IPS DF 19.7 (cell line): ENCODE measurements at regions not wholly inside any gene's neighbourhood (a gene's known extent, or its start where the extent isn't known, plus 50 kb on each side); places are given as distances from the start of the nearest gene placed in this dataset.
"Not testable (repeated sequence)": the region's sequence is repeated elsewhere in the genome, so short reads cannot be mapped to it uniquely, and the experiment has no call there.

ENCODE experiments used
- DNase-seq: peaks from one replicate; pipeline ENCODE4 v3.0.0-alpha.2; 2013; ENCODE audit warnings: low read depth, low spot score

DNA sequence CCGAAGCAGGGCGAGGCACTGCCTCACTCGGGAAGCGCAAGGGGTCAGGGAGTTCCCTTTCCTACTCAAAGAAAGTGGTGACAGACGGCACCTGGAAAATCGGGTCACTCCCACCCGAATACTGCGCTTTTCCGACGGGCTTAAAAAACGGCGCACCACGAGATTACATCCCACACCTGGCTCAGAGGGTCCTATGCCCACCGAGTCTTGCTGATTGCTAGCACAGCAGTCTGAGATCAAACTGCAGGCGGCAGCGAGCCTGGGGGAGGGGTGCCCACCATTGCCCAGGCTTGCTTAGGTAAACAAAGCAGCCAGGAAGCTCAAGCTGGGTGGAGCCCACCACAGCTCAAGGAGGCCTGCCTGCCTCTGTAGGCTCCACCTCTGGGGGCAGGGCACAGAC, 549.4 kb downstream of the KIF20B start:
- DNase-seq = not testable (repeated sequence)

DNA sequence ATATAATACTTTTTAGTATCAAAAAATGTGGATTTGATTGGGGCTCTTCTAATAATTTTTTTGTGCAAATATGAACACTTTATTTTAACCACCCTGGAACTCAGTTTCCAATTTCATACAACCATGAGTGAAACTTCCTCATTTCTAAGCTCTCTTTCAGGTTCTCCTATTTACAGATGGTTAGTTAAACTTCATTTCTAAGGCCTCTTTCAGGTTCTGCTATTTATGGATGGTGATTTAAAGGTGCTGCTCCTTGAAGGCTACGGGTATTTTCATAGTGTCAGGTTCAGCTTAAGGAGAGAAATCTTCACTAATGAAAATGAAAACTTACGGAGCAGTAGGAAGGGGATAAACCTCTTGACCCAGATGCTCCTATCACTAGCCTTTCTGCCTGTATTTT, 568.3 kb downstream of the KIF20B start:
- DNase-seq = no peak

DNA sequence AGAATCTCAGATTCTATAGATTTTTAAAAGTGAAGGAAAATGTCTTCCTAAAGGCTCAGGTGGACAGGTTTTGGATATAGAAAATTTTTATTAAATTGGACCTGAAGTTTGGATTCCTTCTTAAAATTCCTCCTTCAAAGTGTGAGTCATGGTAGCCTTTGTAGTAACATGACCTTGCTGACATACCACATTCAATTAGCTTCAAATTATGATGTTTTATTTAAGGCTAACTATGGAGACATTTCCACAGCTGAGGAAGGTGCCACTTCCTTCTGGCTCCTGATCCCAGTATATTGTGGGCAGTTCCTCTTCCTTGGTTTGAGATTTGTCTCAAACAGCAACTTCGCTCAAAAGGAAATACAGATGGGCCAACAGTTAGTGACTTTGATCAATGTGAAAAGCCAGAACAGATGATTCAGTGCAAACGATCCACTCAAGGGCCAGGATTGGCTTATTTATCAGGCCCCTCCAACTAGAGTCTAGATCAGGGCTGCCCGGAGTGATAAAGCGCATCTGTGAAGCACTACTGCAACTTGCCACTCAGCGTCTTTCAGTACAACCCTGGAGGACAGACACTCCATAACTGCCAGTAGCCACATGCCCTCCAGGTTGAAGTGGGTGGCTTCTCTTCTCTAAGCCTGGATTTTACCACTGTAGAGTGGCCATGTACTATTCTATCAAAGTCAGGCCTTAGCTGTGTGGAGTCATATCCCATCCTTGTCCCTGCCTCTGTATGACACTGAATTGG, 573.5 kb downstream of the KIF20B start:
- no peak for DNase-seq

DNA sequence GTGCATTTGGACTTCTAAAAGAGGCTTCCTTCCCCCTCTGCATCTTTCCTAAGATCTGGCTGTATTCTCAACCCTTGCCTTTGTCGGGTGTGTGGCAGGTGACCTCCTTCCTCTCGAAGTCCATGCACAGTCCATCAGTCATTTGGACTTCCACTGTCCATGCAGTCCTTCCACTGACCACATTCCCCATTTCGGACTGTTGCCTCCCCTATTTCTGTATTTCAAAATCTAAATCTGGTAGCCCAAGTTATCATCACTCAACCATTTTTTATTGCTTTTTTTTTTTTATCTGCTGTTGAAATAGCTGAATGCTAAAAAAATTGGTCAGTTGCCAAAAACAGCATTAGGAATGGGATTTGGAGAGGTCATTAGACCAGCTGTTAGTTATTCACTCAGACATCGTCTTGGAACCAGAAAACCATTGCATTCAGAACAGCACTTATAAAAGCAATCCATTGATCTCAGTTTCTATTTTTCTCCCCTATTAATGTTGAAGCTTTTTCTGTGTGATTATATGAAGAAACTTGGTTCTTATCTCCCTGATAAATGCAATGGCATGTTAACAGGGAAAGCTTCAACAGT, 575.6 kb downstream of the KIF20B start:
- no peak for DNase-seq

DNA sequence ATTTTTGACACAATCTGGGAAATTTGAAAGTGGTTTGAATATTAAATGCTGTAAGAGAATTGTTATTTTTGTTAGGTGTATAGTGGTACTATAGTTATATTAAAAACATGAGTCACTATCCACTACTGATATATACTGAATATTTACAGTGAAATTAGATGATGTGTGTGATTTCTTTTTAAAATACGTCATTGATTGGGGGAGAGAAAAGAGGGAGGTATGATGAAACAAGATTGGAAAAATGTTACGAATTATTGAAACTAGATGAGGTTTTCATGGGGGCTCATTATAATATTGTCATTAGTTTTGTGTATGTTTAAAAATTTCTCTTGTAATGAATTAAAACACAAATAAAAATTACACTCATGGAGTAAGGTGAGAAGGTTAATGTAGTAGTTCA, 571.4 kb downstream of the HTR7 start:
- no peak for DNase-seq

DNA sequence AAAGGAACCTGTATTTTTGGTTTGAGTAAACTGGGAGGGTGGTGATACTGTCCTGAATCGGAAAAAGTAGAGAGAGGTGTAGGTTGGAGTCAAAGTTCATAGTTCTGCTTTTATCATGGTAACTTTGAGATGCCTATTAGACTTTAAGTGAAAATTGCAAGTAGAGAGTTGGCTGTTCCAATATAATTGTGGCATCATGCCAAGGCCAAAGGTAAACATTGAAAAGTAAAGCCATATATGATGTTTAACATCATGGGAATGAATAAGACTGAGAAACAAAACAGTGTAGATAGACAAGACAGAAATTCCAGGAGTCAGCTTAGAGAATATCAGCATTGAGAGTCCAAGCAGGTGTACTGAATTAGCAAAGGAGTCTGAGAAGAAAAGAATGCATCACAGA, 570.9 kb downstream of the HTR7 start:
- DNase-seq = no peak

DNA sequence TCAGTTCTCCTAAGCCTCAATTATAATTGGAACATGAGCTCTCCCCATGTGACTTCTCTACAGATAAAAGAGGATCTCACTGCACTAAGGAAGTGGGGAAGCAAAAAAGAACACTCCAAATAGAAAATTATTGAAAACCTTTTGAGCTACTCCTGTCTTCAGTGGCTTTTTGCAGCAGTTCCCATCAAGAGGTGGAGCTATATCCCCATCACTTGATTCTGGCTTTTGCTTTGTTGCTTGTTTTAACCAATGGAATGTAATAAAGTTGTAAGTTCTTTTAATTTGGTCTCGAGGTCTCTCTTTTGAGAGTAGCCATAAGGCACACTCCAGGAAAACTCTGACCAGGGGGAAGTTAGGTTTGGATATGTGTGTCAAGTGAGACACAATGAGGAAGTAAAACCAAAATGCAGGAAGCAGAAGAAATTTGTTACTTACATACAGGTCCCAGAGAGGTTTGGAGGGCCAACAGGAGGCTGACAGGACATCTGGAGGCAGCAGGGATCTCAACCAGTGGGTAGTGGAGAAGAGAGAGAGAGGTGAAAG, 569.4 kb downstream of the HTR7 start:
- DNase-seq = no peak

DNA sequence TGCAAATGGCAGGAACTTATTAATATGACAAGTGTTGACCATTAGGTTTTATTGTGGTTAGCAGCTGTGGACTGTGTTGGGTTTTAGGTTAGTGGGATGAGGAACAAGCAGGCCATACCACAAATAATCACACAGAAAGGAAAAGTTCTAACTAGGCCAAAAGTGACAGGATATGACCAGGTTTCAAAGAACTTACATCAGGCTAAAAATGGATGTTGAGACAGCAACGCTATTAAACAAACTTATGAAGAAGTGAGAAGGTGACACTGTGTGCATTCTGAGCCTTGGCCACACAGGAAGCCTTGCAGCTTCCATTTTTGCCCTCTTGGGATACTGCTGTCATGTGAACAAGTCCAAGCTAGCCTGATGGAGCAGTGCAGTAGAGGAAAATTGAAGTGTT, 568.8 kb downstream of the HTR7 start:
- no peak for DNase-seq

DNA sequence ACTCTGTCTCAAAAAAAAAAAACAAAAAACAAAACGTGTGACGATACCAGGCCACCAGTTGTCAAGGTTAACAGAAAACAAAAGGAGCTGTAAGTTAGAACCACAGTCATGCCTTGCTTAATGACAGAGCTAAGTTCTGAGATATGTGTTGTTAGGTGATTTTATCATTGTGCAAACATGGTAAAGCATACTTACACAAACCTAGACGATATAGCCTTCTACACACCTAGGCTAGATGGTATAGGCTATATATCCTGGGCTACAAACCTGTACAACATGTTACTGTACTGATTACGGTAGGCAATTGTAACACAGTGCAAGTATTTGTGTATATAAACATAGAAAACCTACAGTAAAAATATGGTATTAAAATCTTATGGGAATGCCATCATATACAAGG, 564.2 kb downstream of the HTR7 start:
- DNase-seq = no peak

DNA sequence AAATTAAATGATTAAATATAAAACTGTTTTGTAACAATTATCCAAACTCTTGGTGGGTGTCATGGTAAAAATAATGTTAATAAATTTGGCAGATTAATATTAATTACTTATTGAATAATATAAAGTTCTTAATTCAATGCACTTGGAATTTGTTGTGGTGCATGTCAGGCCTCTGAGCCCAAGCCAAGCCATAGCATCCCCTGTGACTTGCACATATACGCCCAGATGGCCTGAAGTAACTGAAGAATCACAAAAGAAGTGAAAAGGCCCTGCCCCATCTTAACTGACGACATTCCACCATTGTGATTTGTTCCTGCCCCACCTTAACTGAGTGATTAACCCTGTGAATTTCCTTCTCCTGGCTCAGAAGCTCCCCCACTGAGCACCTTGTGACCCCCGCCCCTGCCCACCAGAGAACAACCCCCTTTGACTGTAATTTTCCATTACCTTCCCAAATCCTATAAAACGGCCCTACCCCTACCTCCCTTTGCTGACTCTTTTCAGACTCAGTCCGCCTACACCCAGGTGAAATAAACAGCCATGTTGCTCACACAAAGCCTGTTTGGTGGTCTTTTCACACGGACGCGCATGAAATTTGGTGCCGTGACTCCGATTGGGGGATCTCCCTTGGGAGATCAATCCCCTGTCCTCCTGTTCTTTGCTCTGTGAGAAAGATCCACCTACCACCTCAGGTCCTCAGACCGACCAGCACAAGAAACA, 562.9 kb downstream of the HTR7 start:
- DNase-seq = not testable (repeated sequence)

DNA sequence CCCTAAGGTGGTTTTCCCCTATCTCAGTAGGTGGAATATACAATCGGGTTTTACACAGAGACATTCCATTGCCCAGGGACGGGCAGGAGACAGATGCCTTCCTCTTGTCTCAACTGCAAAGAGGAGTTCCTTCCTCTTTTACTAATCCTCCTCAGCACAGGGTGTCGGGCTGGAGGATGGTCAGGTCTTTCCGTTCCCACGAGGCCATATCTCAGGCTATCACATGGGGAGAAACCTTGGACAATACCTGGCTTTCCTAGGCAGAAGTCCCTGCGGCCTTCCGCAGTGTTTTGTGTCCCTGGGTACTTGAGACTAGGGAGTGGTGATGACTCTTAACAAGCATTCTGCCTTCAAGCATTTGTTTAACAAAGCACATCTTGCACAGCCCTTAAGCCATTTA, 555.8 kb downstream of the HTR7 start:
- DNase-seq = not testable (repeated sequence)

DNA sequence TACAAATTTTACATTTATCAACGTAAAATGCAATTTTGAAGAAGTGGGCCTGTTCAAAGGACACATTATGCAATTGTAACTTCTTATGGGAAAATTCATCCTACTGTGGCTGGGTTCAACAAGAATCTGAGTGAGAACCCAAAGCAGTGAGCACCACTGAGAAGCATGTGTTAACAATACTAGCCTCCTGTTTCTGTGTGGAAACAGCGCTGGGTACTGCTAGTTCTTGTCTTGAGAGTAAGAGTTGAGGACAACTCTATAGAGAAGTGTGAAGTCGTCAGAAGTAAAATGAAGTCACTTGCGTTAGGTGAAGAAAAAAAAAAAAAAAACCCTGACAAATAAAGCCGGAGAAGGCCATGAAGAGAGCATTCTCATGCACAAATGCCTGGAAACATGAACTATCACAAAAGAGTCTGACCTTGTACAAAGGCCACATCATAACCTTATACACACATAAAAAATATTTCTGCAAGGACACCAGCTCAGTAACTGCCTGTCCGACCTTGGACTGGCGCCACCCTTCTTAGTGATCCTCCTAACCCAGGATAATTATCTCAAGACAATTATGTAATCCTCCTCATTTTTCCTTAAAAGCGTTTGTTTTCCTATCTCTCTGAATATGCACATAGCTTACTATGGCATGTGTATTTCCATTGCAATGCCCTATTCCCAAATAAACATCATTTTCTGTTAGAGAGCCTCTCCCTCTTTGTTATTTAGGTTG, 554.9 kb downstream of the HTR7 start:
- DNase-seq = no peak

DNA sequence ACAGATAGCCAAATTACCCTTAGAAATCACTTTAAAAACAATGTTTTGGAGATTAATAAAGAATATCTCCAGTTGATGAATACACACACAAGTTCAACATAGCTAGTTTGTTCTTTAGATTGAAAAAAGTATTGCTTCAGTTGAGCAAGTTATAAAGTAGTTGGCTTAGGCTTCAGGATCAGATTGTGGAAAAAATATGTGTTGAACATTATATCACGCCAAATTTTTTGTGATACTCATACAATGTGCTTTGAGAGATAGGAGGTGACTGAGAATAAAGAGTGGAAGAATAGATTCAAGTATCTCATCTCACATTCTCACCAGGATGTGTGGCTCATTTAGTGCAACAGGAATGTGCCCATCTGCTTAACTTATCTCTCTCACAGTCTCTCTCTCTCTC, 553.3 kb downstream of the HTR7 start:
- no peak for DNase-seq

DNA sequence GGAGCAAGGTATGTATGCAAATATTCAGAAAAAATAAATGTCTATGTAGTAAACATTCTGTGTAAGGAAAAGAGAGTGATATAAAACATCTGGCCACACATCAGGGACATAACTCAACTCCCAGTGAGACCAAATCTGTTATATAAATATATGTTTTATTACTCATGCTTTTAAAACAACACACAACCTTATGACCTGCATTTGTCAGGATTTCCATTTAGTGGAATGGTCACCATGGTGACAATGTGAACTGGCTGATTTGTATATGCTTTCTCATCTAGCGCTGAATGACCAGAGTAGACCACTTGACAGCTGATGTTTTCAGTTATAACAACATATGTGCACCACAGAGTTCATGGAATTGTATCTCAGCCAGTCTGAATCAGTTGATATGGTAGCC, 551.7 kb downstream of the HTR7 start:
- no peak for DNase-seq

DNA sequence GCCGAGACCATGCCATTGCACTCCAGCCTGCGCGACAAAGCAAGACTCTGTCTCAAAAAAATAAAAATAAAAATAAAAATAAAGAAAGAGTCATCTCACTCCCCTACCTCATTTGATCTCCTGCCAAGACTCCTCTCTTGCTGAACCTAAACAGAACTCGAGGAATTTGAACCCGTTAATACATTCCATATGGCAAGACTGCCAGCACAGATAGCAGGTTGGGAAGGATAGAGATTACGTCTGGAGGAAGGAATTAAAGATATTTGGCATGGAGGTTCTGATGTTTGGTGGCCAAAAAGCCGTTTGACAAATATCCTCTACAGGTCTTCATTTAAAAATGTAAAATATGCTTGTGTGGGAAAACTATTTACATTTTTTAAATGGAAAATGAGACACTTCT, 549.6 kb downstream of the HTR7 start:
- no peak for DNase-seq

DNA sequence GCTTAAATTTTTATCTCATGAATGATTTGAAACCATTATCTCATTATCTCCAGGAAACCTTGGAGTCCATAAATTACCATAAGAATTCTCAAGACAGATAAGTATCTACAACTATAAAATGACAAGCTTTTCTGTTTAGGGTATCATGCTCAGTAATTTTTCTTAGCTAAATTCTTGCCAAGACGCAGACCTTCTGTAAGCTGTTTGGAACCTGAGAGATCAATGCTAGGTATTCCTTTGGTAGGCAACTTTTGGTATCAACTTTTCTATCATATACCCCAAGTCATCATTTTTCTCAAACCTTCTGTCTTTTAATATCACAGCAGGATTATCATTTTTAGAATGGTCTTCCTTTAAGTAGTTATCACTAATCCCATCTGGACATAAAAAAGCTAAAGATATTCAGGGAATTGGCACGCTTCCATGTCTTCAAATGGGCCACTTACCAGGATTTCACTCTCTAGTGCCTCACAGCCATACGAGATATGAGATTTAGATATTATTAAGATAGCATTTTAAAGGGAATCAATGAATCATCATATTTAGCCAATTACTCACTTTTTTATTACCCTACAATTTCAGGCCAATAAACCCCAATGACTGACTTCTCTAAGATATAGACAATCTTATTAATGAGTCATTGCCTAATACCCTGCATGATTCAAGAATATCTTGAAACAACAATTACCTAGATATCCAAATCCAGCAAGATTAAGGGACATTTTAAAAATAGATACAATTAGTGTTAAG, 544.1 kb downstream of the HTR7 start:
- DNase-seq = no peak

DNA sequence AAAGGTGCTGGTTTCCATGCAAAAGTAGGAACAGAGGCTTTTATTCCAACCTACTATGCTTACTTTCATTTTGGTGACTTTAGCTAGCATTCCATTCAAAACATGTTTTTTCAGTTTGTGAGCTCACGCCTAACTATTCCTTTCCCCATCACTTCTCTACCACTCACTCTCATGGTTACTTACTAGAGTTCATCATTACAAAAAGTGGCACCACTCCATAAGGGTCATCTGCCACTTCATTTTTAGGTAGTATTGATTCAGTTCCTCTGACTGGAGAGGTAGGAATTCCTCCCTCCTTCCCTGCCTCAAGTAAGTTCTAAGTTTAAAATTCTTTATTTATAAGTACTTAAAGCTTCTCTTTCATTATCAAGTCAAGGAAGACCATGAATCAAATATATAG, 543.1 kb downstream of the HTR7 start:
- no peak for DNase-seq

DNA sequence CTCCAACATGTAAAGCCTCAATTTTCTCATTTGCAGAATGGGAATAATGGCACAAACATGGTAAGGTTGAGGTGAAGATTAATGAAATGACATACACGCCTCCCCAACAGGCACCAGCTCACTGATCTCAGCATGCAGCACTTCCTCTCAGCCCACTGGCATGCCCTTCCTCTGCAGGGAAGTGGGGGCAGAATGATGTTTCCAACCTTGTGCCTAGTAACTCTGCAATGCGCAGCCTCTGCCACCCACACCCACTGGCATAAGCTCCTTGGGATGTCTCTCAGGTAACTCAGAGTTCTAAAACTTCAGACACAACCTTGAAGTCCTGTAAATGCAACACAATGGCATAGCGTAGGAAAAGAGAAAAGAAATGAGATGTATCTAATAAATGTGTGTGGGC, 540.7 kb downstream of the HTR7 start:
- DNase-seq = no peak

DNA sequence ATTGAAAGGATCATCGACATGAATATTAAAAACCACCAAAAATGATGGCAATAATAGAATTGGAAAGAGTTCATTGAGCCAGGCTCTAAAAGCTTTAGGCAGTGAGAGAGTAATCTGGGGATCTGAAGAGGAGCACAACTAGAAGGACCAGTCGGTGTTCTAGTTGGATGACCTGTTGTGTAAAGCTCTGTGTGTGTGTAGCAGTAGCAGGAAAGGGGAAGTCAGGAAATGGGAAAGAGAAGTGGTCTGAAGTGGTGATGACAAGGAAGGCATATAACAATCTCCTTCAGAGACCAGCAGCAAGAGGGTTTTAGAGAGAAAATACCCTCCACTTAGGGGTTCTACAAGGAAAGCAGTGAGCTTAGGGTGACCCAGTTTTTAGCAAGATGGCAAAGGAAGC, 539.2 kb downstream of the HTR7 start:
- no peak for DNase-seq

DNA sequence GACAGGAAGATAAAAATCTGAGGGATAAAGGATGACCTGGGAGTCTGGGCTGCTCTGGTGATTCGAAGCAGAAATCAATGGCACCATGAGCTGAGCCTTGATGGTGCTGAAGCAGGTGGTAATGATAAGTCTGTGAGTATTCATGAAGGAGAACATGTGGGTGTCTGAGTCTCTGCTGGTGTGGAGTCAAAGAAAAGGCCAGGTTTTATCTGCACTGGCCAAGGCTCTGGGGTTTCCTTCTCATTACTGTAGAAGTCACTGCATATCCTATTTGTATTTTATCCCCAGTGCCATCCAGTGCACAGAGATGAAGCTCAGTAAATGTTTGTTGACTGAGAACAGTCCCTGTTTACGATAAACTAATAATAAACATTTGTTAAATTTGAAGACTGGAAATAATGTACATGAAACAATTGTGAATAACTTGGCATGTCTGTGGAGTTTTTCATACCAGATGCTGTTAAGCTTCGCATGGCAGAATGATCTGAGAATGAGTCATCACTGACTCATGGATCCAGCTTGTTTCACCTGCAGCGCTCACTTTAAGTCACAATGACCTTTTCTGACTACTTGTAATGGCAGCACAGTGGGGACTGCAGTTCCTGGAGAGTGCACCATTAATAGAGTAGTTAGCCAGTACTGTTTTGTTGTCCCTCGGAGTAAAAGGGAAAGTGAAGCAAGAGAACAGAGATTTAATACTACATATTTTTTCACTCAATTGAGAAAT, 538.5 kb downstream of the HTR7 start:
- peak; percentile 95 for DNase-seq
